PC-9 (cell line): ENCODE measurements at regions not wholly inside any gene's neighbourhood (a gene's known extent, or its start where the extent isn't known, plus 50 kb on each side); places are given as distances from the start of the nearest gene placed in this dataset.

ENCODE experiments used
- BruUV-seq: library from RNA; stranded (reverse); fragments of 400-500 nt; replicated peaks from 2 replicates; lab custom pipeline; 2021; lab: Mats Ljungman, UMichigan
- CTCF ChIA-PET: fragments of 300-600 bp; sonication (Branson Sonifier 250); formaldehyde crosslinking; loops from one replicate; lab custom pipeline; 2022; ENCODE audit warnings: antibody characterized with exemption; lab: Charles Lee
- POLR2A ChIA-PET: fragments of 300-600 bp; sonication (Branson Sonifier 250); formaldehyde crosslinking; loops from one replicate; lab custom pipeline; 2022; ENCODE audit warnings: antibody characterized with exemption; ENCODE audit not compliant: unreplicated experiment; lab: Charles Lee
- DNase-seq, 2 experiments: peaks; one replicate each; pipeline versions ENCODE4 v3.0.0 to v3.0.0-alpha.2; 2015 to 2022; ENCODE audit warnings: mixed read lengths in 1 of 2
- H2AFZ ChIP-seq: fragments of 200-600 bp; sonication (generic); 2 replicates; pipeline ENCODE4 v1.8.1; 2017; ENCODE audit warnings: antibody characterized with exemption
- H3F3A ChIP-seq: fragments of 200-600 bp; sonication (generic); 2 replicates; pipeline ENCODE4 v1.8.1; 2017; ENCODE audit warnings: antibody characterized with exemption, mild to moderate bottlenecking, low read depth; ENCODE audit not compliant: insufficient read depth
- H3K27ac ChIP-seq: fragments of 200-600 bp; sonication (generic); 2 replicates; pipeline ENCODE4 v1.6.1; 2016; ENCODE audit warnings: mixed run types
- H3K27me3 ChIP-seq: fragments of 200-600 bp; sonication (generic); 2 replicates; pipeline ENCODE4 v1.6.1; 2016; ENCODE audit warnings: low read depth, mixed run types; ENCODE audit not compliant: insufficient read depth
- H3K36me3 ChIP-seq: fragments of 200-600 bp; sonication (generic); 2 replicates; pipeline ENCODE4 v1.6.1; 2016; ENCODE audit warnings: low read depth, mixed run types
- H3K4me1 ChIP-seq: fragments of 200-600 bp; sonication (generic); replicated peaks from 2 replicates; pipeline ENCODE4 v1.6.1; 2016; ENCODE audit warnings: mixed run types; ENCODE audit not compliant: insufficient read depth
- H3K4me2 ChIP-seq: fragments of 200-600 bp; sonication (generic); 2 replicates; pipeline ENCODE4 v1.6.1; 2017; ENCODE audit warnings: mixed run types
- H3K4me3 ChIP-seq: fragments of 200-600 bp; sonication (generic); 2 replicates; pipeline ENCODE4 v1.6.1; 2016; ENCODE audit warnings: mixed run types
- H3K79me2 ChIP-seq: fragments of 200-600 bp; sonication (generic); 2 replicates; pipeline ENCODE4 v1.6.1; 2017; ENCODE audit warnings: low read depth, mixed run types
- H3K9me2 ChIP-seq: fragments of 200-600 bp; sonication (generic); 2 replicates; pipeline ENCODE4 v1.8.1; 2017; ENCODE audit warnings: mild to moderate bottlenecking; ENCODE audit not compliant: insufficient read depth
- H3K9me3 ChIP-seq: fragments of 200-600 bp; sonication (generic); 2 replicates; pipeline ENCODE4 v1.8.1; 2016; ENCODE audit warnings: low read depth; ENCODE audit not compliant: insufficient read depth
- H4K20me1 ChIP-seq: fragments of 200-600 bp; sonication (generic); 2 replicates; pipeline ENCODE4 v1.8.1; 2017; ENCODE audit not compliant: insufficient read depth
- CTCF ChIP-seq: fragments of 200-600 bp; sonication (generic); conservative IDR thresholded peaks from 2 replicates; pipeline ENCODE4 v1.6.1; 2017; ENCODE audit warnings: mixed run types, antibody characterized with exemption, mild to moderate bottlenecking, moderate library complexity
- EZH2 ChIP-seq: fragments of 200-600 bp; sonication (generic); IDR thresholded peaks from 2 replicates; pipeline ENCODE4 v1.8.0; 2017; ENCODE audit warnings: antibody characterized with exemption, low read depth
- intact Hi-C: fragments of 100-400 bp; cut with micrococcal nuclease; formaldehyde crosslinking; loops from one replicate; pipeline ENCODE4 v1.10.0; 2022; ENCODE audit not compliant: unreplicated experiment

- Histone ChIP-seq H3K27me3 (no peaks in the 10 kb centered on the region), H4K20me1 (no peaks in the 10 kb centered on the region), H3K4me1 (no peaks in the 10 kb centered on the region), H3K79me2 (no peaks in the 10 kb centered on the region), H3K4me3 (no peak overlapping the region), H3K9me3 (no peaks in the 10 kb centered on the region), H3K4me2 (no peak overlapping the region), H3F3A (no peaks in the 10 kb centered on the region), H2AFZ (no peak overlapping the region), H3K36me3 (no peaks in the 10 kb centered on the region), H3K9me2 (no peaks in the 10 kb centered on the region), H3K27ac (no peak overlapping the region)
- no peak for DNase-seq
- BruUV-seq: no TSS peak
- TF ChIP-seq CTCF (no peak), EZH2 (no peak)
- ChIA-PET CTCF (no interaction called here), POLR2A (no interaction called here)
- intact Hi-C loops: no loop called here
These were observed 153.9 kb upstream of the ERBB4 start for GRCh38 chr2:212692466-212692865.

- no peaks in the 10 kb centered on the region for H3K27me3 ChIP-seq
- 0 out of 2 replicates have a peak overlapping the region, but pooled peaks have one; percentile 22 for H2AFZ ChIP-seq
- no peaks in the 10 kb centered on the region for H3K36me3 ChIP-seq
- no peaks in the 10 kb centered on the region for H3F3A ChIP-seq
- POLR2A ChIA-PET: no interaction called here
- H3K9me2 ChIP-seq: no peaks in the 10 kb centered on the region
- TF ChIP-seq CTCF (peak; percentile 85), EZH2 (no peak)
- H3K9me3 ChIP-seq: no peaks in the 10 kb centered on the region
- no TSS peak for BruUV-seq
- intact Hi-C loops: loop anchor here (1.0 to 5.0 kb wide), 3 partner anchors 90 to 551 kb away; no protein-coding TSS in a partner anchor
- no peak overlapping the region for H3K4me3 ChIP-seq
- H3K27ac ChIP-seq: no peak overlapping the region
- peak; percentile 35 to 41 for DNase-seq
- no peaks in the 10 kb centered on the region for H3K79me2 ChIP-seq
- H3K4me2 ChIP-seq: peak overlapping the region; percentile 19; the same call in 1 of the 2 replicates
- CTCF ChIA-PET: no interaction called here
- H4K20me1 ChIP-seq: no peaks in the 10 kb centered on the region
- 0 out of 2 replicates have a peak, but pooled peaks cover 6% of the 10 kb centered on the region for H3K4me1 ChIP-seq
These were observed 147.8 kb upstream of the ERBB4 start for GRCh38 chr2:212686285-212686895.

GRCh38 chr2:212683346-212684097, 144.9 kb upstream of the ERBB4 start:
- CTCF ChIA-PET: no interaction called here
- H3F3A ChIP-seq: no peaks in the 10 kb centered on the region

More at GRCh38 chr2:212683346-212684097, 144.9 kb upstream of the ERBB4 start:
- H3K27me3 ChIP-seq: no peaks in the 10 kb centered on the region
- 0 out of 2 replicates have a peak, but pooled peaks cover 6% of the 10 kb centered on the region for H3K4me1 ChIP-seq
- H3K27ac ChIP-seq: no peak overlapping the region
- BruUV-seq: no TSS peak
- no peak overlapping the region for H3K4me3 ChIP-seq
- H2AFZ ChIP-seq: no peak overlapping the region
- H3K36me3 ChIP-seq: no peaks in the 10 kb centered on the region
- POLR2A ChIA-PET: no interaction called here
- DNase-seq: no peak
- H4K20me1 ChIP-seq: no peaks in the 10 kb centered on the region
- TF ChIP-seq EZH2 (no peak), CTCF (no peak)
- H3K4me2 ChIP-seq: no peak overlapping the region
- intact Hi-C loops: no loop called here
- H3K9me2 ChIP-seq: no peaks in the 10 kb centered on the region
- no peaks in the 10 kb centered on the region for H3K9me3 ChIP-seq
- H3K79me2 ChIP-seq: no peaks in the 10 kb centered on the region
